ENCODE measurements at regions not wholly inside any gene's neighbourhood (a gene's known extent, or its start where the extent isn't known, plus 50 kb on each side); places are given as distances from the start of the nearest gene placed in this dataset.

DNA sequence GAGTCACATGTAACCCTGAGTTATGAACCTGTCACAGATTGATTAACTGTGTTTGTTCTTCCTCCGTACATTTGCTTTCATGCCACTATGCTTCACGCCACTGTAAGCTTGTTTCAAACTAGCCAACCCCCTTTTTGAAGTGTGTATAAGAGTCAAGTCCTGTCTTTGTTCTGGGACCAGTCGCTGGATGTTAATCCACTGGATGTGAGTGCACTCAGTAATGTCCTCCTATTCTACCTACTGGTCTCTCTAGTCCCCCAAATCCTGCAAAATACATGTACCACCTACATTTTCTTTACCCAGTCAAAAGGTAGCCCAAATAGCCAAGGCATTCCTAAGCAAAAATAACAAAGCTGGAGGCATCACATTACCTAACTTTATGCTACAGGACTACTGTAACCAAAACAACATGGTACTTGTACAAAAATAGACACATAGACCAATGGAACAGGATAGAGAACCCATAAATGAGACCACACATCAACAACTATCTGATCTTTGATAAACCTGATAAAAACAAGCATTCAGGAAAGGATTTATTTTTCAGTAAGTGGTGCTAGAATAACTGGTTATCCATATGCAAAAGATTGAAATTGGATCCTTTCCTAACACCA lies 1139.1 kb upstream of the SEMA6A start:
- Histone ChIP-seq H3K4me3 (no peak overlapping the region), H3K4me1 (replicated peaks) (no peaks in the 10 kb centered on the region), H3K27me3 (replicated peaks) (no peaks in the 10 kb centered on the region), H3K36me3 (no peaks in the 10 kb centered on the region), H3K9me3 (replicated peaks) (peaks cover 25% of the 10 kb centered on the region), H3K27ac (no peak overlapping the region)
- no peak for DNase-seq (ENCODE audit: low read depth in 1 of 2, low spot score in 2 of 2)

DNA sequence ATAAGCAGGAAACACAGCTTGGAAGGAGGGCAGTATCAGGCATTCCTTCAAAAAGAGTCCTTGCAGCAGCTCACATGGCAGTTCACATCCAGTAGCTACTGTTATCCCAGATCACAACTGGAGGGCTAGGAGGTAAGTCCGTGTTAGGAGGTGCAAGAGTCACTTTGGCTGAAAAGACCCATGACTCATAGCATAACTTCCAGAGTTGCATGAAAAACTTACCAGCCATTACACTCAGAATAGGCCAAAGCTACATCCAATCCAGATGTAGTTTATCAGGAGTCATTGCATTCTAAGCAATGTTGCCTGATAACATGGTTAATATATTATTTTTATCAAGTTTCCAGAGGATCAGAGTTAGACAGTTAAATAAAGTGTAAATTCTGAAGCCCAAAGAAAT lies 1126.4 kb upstream of the SEMA6A start:
- peaks cover 19% of the 10 kb centered on the region for H3K9me3 ChIP-seq (replicated peaks)
- no peaks in the 10 kb centered on the region for H3K4me1 ChIP-seq (replicated peaks)
- no peaks in the 10 kb centered on the region for H3K27me3 ChIP-seq (replicated peaks)
- H3K27ac ChIP-seq = no peak overlapping the region
- H3K4me3 ChIP-seq = no peak overlapping the region
- no peak for DNase-seq (ENCODE audit: low read depth in 1 of 2, low spot score in 2 of 2)
- H3K36me3 ChIP-seq = no peaks in the 10 kb centered on the region

GRCh38 chr5:117692606-117693005 lies 1118.0 kb upstream of the SEMA6A start:
- Histone ChIP-seq H3K9me3 (replicated peaks) (peaks cover 10% of the 10 kb centered on the region), H3K36me3 (no peaks in the 10 kb centered on the region), H3K4me1 (replicated peaks) (no peaks in the 10 kb centered on the region), H3K4me3 (no peak overlapping the region), H3K27me3 (replicated peaks) (no peaks in the 10 kb centered on the region), H3K27ac (no peak overlapping the region)
- no peak for DNase-seq (ENCODE audit: low read depth in 1 of 2, low spot score in 2 of 2)

- Histone ChIP-seq H3K9me3 (replicated peaks) (peaks cover 13% of the 10 kb centered on the region), H3K4me1 (replicated peaks) (no peaks in the 10 kb centered on the region), H3K4me3 (no peak overlapping the region), H3K36me3 (no peaks in the 10 kb centered on the region), H3K27ac (no peak overlapping the region), H3K27me3 (replicated peaks) (no peaks in the 10 kb centered on the region)
- DNase-seq (ENCODE audit: low read depth in 1 of 2, low spot score in 2 of 2) = no peak
Measured at GRCh38 chr5:117691081-117691870, 1116.7 kb upstream of the SEMA6A start.

GRCh38 chr5:117690612-117691011 lies 1116.0 kb upstream of the SEMA6A start:
- no peaks in the 10 kb centered on the region for H3K36me3 ChIP-seq
- peaks cover 8% of the 10 kb centered on the region; the same call in 1 of the 2 replicates for H3K9me3 ChIP-seq (replicated peaks)
- H3K4me3 ChIP-seq = no peak overlapping the region
- no peaks in the 10 kb centered on the region for H3K27me3 ChIP-seq (replicated peaks)
- no peak overlapping the region for H3K27ac ChIP-seq
- H3K4me1 ChIP-seq (replicated peaks) = no peaks in the 10 kb centered on the region
- DNase-seq (ENCODE audit: low read depth in 1 of 2, low spot score in 2 of 2) = no peak

DNA sequence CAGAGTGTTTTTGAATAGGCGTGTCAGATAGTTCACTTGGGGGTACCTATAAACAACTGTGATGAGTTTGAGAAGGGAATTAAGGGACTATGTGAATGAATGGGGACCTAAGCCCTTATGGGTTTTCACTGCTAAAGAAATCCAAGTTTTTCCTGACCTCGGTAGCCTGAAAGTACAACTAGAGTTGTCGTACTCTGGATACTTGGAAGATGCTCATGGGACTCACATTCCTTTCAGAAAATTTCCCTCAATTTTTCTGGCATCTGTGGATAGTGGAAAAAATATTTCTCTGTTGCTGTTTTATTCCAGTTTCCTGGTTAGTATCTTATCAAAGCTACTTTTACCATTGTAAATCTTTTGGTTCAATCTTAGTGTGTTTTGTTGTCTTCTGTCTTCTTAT lies 1112.3 kb upstream of the SEMA6A start:
- Histone ChIP-seq H3K36me3 (no peaks in the 10 kb centered on the region), H3K4me1 (replicated peaks) (no peaks in the 10 kb centered on the region), H3K27me3 (replicated peaks) (no peaks in the 10 kb centered on the region), H3K27ac (no peak overlapping the region), H3K4me3 (no peak overlapping the region), H3K9me3 (replicated peaks) (peaks cover 12% of the 10 kb centered on the region)
- DNase-seq (ENCODE audit: low read depth in 1 of 2, low spot score in 2 of 2) = no peak

- H3K4me3 ChIP-seq = no peak overlapping the region
- H3K27ac ChIP-seq = no peak overlapping the region
Measured at GRCh38 chr5:117682416-117682815, 1107.8 kb upstream of the SEMA6A start.

DNA sequence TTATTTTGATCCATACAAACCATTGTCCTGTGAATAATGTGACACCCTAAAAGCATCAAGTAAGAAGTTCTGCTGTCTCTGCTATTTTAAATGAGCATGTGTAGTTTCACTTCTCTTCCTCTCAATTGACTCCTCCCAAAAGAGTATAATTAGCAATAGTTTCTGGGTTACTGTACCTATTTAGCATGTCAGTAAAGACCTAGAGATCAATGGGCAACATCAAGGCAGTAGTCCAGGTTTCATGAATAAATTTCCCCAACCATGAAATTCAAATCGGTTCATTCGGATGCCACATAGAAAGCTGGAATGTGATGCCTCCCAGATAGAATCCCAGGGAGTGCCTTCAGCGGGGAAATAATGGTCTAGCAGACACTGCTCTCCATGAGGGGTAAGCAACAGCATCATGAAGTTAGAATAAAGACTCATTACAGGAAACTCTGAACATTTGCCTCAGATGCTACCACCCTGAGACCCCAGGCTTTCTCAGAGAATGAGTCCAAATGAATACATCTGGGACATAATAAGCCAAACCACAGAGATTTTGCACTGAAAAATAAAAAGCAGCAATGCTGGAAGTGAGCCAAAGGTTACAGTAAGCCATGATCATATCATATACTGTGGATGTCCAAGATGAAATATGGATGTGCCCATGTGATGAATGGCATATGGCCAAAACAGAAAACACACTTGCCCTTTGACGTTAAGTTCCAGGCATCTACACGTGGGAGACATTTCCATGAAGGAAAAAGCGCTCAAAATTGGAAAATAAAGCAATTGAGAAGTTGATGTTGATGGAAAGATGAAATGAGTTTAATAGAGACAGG lies 1107.0 kb upstream of the SEMA6A start:
- H3K27me3 ChIP-seq (replicated peaks) = no peaks in the 10 kb centered on the region
- no peaks in the 10 kb centered on the region for H3K36me3 ChIP-seq
- DNase-seq (ENCODE audit: low read depth in 1 of 2, low spot score in 2 of 2) = no peak
- no peaks in the 10 kb centered on the region for H3K4me1 ChIP-seq (replicated peaks)
- peaks cover 10% of the 10 kb centered on the region for H3K9me3 ChIP-seq (replicated peaks)
- no peak overlapping the region for H3K27ac ChIP-seq
- no peak overlapping the region for H3K4me3 ChIP-seq

More at GRCh38 chr5:117682416-117682815, 1107.8 kb upstream of the SEMA6A start:
- Histone ChIP-seq H3K4me1 (replicated peaks) (no peaks in the 10 kb centered on the region), H3K9me3 (replicated peaks) (peaks cover 14% of the 10 kb centered on the region), H3K27me3 (replicated peaks) (no peaks in the 10 kb centered on the region), H3K36me3 (no peaks in the 10 kb centered on the region)
- no peak for DNase-seq (ENCODE audit: low read depth in 1 of 2, low spot score in 2 of 2)

DNA sequence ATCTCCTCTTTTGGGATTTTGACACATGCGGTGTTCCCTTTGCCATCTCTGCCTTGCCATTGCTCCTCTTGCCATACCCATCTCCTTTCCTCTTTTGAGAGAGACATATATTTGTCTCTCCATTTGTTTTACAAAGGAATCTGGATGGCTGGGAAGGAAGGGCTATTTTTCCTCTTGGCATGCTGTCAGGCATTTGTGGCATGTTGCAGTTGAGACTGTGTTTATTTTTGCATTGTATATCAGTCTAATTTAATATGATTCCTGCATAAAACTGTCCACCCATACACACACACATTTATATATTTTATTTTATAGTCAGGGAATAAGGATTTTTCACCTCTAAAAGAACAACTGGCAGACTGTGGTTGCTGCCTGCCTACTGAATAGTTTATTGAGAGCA lies 1105.8 kb upstream of the SEMA6A start:
- Histone ChIP-seq H3K27ac (no peak overlapping the region), H3K36me3 (no peaks in the 10 kb centered on the region), H3K4me3 (no peak overlapping the region), H3K4me1 (replicated peaks) (no peaks in the 10 kb centered on the region), H3K27me3 (replicated peaks) (no peaks in the 10 kb centered on the region), H3K9me3 (replicated peaks) (peaks cover 10% of the 10 kb centered on the region)
- no peak for DNase-seq (ENCODE audit: low read depth in 1 of 2, low spot score in 2 of 2)

DNA sequence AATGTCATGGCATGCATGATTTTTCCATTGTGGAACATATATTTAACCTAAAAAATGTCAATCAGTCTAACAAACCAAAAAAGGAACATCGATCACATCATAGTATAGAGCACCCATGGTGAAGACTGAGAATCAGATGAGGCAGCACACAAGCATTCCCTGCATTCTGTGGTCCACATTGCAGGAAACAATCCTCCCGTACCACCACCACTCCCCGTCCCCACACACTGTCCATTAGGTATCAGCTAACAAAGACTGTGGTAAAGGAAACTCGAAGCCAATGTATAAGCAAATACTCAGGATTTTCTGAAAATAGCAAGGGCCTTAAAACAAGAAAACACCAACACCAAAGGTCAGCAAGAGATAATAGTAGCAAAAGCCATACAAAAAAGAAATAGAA lies 1104.4 kb upstream of the SEMA6A start:
- Histone ChIP-seq H3K27ac (no peak overlapping the region), H3K9me3 (replicated peaks) (peaks cover 10% of the 10 kb centered on the region), H3K4me1 (replicated peaks) (no peaks in the 10 kb centered on the region), H3K36me3 (no peaks in the 10 kb centered on the region), H3K27me3 (replicated peaks) (no peaks in the 10 kb centered on the region), H3K4me3 (no peak overlapping the region)
- no peak for DNase-seq (ENCODE audit: low read depth in 1 of 2, low spot score in 2 of 2)

DNA sequence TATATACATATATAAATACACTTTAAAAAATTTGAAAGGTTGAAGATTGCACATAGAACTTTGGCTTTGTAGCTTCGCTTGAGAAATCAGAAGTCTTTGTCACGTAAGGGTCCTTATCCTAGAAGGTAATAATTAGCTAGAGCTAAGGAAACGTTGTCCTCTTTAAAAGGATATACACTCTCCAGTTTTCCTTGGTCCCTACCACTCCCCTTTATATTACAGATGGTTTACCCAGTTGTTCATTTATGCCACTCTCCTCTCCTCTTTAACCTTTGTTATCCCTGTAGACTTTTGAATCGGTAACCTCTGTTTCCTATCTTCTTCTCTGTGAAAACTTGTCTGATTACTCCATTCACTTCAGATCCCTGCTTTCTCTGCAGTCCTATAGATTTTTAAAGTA lies 1101.0 kb upstream of the SEMA6A start:
- no peaks in the 10 kb centered on the region for H3K36me3 ChIP-seq
- peaks cover 4% of the 10 kb centered on the region; the same call in 1 of the 2 replicates for H3K9me3 ChIP-seq (replicated peaks)
- no peak overlapping the region for H3K4me3 ChIP-seq
- H3K27ac ChIP-seq = no peak overlapping the region
- H3K4me1 ChIP-seq (replicated peaks) = no peaks in the 10 kb centered on the region
- H3K27me3 ChIP-seq (replicated peaks) = no peaks in the 10 kb centered on the region
- no peak for DNase-seq (ENCODE audit: low read depth in 1 of 2, low spot score in 2 of 2)

DNA sequence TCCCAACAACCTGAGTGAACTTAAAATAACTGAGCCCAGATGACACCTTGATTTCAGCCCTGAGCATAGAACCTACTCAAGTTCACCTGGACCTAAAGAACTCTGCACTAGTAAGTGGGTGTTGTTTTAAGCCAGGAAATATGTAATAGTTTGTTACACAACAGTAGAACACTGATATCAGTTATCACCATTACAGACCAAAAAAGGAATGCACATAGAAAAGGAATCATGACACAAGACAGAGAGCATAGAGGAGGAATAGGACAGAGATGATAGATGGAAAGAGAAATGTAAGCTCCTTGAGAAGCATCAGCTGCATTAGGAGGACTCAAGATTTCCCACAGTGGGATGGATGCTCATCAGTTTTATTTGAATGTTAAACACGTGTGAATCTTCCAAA lies 1096.9 kb upstream of the SEMA6A start:
- no peak for DNase-seq (ENCODE audit: low read depth in 1 of 2, low spot score in 2 of 2)
- Histone ChIP-seq H3K27me3 (replicated peaks) (no peaks in the 10 kb centered on the region), H3K9me3 (replicated peaks) (0 out of 2 replicates have a peak, but pooled peaks cover 7% of the 10 kb centered on the region)

DNA sequence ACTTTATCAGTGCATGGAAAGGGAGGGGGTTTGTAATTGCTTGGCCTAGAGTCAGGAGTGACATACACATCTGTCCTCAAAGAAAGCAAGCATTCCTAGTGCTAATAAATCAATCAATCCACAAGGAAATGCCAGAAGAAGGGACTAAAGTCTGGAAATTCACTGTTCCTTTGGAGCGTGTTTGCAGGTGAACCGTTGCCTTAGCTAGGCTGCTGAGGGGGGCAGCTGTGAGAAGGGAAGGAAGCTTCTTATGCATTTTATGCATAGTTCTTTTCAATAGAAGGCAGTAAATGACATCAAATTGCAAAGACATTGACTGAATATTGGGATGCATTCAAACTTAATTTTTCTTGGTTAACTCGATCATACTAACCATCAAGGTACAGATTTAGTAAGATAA lies 1092.5 kb upstream of the SEMA6A start:
- Histone ChIP-seq H3K36me3 (no peaks in the 10 kb centered on the region), H3K4me3 (no peak overlapping the region)

More for the DNA sequence above, 1096.9 kb upstream of the SEMA6A start:
- Histone ChIP-seq H3K36me3 (no peaks in the 10 kb centered on the region), H3K4me1 (replicated peaks) (no peaks in the 10 kb centered on the region), H3K27ac (no peak overlapping the region), H3K4me3 (no peak overlapping the region)

DNA sequence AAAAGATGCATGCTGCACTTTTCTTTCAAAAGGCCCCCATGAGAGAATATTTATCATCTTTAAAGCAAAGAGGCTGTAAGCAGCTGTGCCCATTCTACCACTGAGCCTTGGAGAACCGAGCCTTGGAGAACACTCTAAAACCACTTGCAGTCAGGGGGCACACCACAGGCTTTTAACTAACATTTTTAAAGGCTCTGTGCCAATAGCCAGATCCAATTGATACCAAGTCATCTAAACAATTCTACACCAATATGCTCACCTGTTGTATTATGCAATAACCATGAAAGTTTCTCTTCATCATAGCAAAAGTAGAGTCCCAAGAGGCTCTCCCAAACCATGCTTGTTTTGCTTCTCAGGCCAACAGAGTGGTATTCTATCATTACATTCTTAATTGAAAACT lies 1090.5 kb upstream of the SEMA6A start:
- Histone ChIP-seq H3K27ac (no peak overlapping the region), H3K4me3 (no peak overlapping the region), H3K36me3 (no peaks in the 10 kb centered on the region), H3K27me3 (replicated peaks) (no peaks in the 10 kb centered on the region), H3K9me3 (replicated peaks) (no peaks in the 10 kb centered on the region), H3K4me1 (replicated peaks) (no peaks in the 10 kb centered on the region)
- DNase-seq (ENCODE audit: low read depth in 1 of 2, low spot score in 2 of 2) = no peak

More for the DNA sequence above, 1092.5 kb upstream of the SEMA6A start:
- H3K9me3 ChIP-seq (replicated peaks) = 0 out of 2 replicates have a peak, but pooled peaks cover 2% of the 10 kb centered on the region
- DNase-seq (ENCODE audit: low read depth in 1 of 2, low spot score in 2 of 2) = no peak
- no peaks in the 10 kb centered on the region for H3K4me1 ChIP-seq (replicated peaks)
- H3K27me3 ChIP-seq (replicated peaks) = no peaks in the 10 kb centered on the region
- no peak overlapping the region for H3K27ac ChIP-seq

Measured in SJSA1 (cell line).